HEK293 (cell line): ENCODE measurements at regions not wholly inside any gene's neighbourhood (a gene's known extent, or its start where the extent isn't known, plus 50 kb on each side); places are given as distances from the start of the nearest gene placed in this dataset.

ENCODE experiments used
- CTCF ChIA-PET: fragments of 350-600 bp; formaldehyde crosslinking; extraction: SDS; loops from one replicate; lab custom pipeline; 2021; ENCODE audit warnings: antibody characterized with exemption; lab: Yijun Ruan, JAX
- POLR2A ChIA-PET: fragments of 300-600 bp; formaldehyde crosslinking; extraction: SDS; loops from one replicate; lab custom pipeline; 2020; ENCODE audit warnings: antibody characterized with exemption, inconsistent platforms; lab: Yijun Ruan, JAX
- H3K27ac ChIP-seq: fragments of 200-500 bp; sonication (Bioruptor generic); 2 replicates; pipeline ENCODE4 v1.5.1; 2014; ENCODE audit warnings: low read depth, low read length, control low read depth, inconsistent platforms; ENCODE audit errors: extremely low read depth
- H3K36me3 ChIP-seq, 2 experiments: fragments of 200-500 bp in 1 of 2; sonication (Bioruptor generic) in 1 of 2; 1 replicate in 1 of 2; 2 replicates in 1 of 2; pipeline ENCODE4 v1.5.1; 2014 to 2017; ENCODE audit warnings: inconsistent platforms in 2 of 2, low read length in 2 of 2; ENCODE audit not compliant: control insufficient read depth in 2 of 2, insufficient read depth in 1 of 2
- H3K4me1 ChIP-seq: fragments of 200-500 bp; sonication (Bioruptor generic); 2 replicates; pipeline ENCODE4 v1.5.1; 2014; ENCODE audit warnings: mild to moderate bottlenecking, low read length, inconsistent platforms; ENCODE audit not compliant: control insufficient read depth, insufficient read depth
- H3K4me3 ChIP-seq: 2 replicates; pipeline ENCODE4 v1.5.1; 2011; ENCODE audit warnings: low read depth, mild to moderate bottlenecking, control low read depth, low read length, moderate library complexity
- H3K9me3 ChIP-seq: fragments of 200-500 bp; sonication (Bioruptor generic); 2 replicates; pipeline ENCODE4 v1.5.1; 2014; ENCODE audit warnings: low read depth, low read length, inconsistent platforms; ENCODE audit not compliant: control insufficient read depth, insufficient read depth
- HOXD13 ChIP-seq: sonication (generic); formaldehyde crosslinking; IDR thresholded peaks from 2 replicates; pipeline ENCODE4 v1.8.0; 2022; ENCODE audit warnings: missing genetic modification reagents, borderline replicate concordance
- KLF1 ChIP-seq: fragments of 450-650 bp; formaldehyde crosslinking; IDR thresholded peaks from 2 replicates; pipeline ENCODE4 v1.5.1; 2016; ENCODE audit warnings: missing biosample characterization, missing genetic modification characterization
- MYNN ChIP-seq: fragments of 450-650 bp; formaldehyde crosslinking; IDR thresholded peaks from 2 replicates; pipeline ENCODE4 v1.5.1; 2016; ENCODE audit warnings: missing biosample characterization, missing genetic modification characterization, borderline replicate concordance
- SCRT2 ChIP-seq: fragments of 450-650 bp; formaldehyde crosslinking; IDR thresholded peaks from 2 replicates; pipeline ENCODE4 v1.5.1; 2016; ENCODE audit warnings: missing biosample characterization, missing genetic modification characterization
- TCF7L2 ChIP-seq: IDR thresholded peaks from 2 replicates; pipeline ENCODE4 v1.6.1; 2011; ENCODE audit warnings: low read depth, mild to moderate bottlenecking, inconsistent platforms, low read length, moderate library complexity, borderline replicate concordance
- YY1 ChIP-seq: fragments of 450-650 bp; formaldehyde crosslinking; IDR thresholded peaks from 2 replicates; pipeline ENCODE4 v1.5.1; 2018; ENCODE audit warnings: missing biosample characterization, missing genetic modification characterization
- ZBTB1 ChIP-seq: fragments of 450-650 bp; formaldehyde crosslinking; IDR thresholded peaks from 2 replicates; pipeline ENCODE4 v1.5.1; 2016; ENCODE audit warnings: missing biosample characterization, missing genetic modification characterization
- ZBTB48 ChIP-seq: fragments of 450-650 bp; formaldehyde crosslinking; IDR thresholded peaks from 2 replicates; pipeline ENCODE4 v1.5.1; 2016; ENCODE audit warnings: missing biosample characterization, missing genetic modification characterization
- ZNF138 ChIP-seq: fragments of 450-650 bp; formaldehyde crosslinking; IDR thresholded peaks from 2 replicates; pipeline ENCODE4 v1.5.1; 2016; ENCODE audit warnings: missing biosample characterization, missing genetic modification characterization, borderline replicate concordance
- ZNF18 ChIP-seq: fragments of 450-650 bp; formaldehyde crosslinking; IDR thresholded peaks from 2 replicates; pipeline ENCODE4 v1.5.1; 2016; ENCODE audit warnings: missing biosample characterization, missing genetic modification characterization
- ZNF184 ChIP-seq: fragments of 450-650 bp; IDR thresholded peaks from 2 replicates; pipeline ENCODE4 v1.5.1; 2018; ENCODE audit warnings: missing biosample characterization, mild to moderate bottlenecking, missing genetic modification characterization
- ZNF202 ChIP-seq: fragments of 450-650 bp; formaldehyde crosslinking; IDR thresholded peaks from 2 replicates; pipeline ENCODE4 v1.5.1; 2016; ENCODE audit warnings: missing biosample characterization, missing genetic modification characterization, borderline replicate concordance
- ZNF221 ChIP-seq: fragments of 450-650 bp; formaldehyde crosslinking; IDR thresholded peaks from 2 replicates; pipeline ENCODE4 v1.5.1; 2017; ENCODE audit warnings: missing biosample characterization, missing genetic modification characterization, borderline replicate concordance
- ZNF513 ChIP-seq: fragments of 450-650 bp; IDR thresholded peaks from 2 replicates; pipeline ENCODE4 v1.5.1; 2018; ENCODE audit warnings: missing biosample characterization, missing genetic modification characterization
- ZNF529 ChIP-seq: fragments of 450-650 bp; formaldehyde crosslinking; IDR thresholded peaks from 2 replicates; pipeline ENCODE4 v1.5.1; 2017; ENCODE audit warnings: missing genetic modification characterization, missing biosample characterization; ENCODE audit not compliant: insufficient replicate concordance
- ZNF561 ChIP-seq: fragments of 450-650 bp; IDR thresholded peaks from 2 replicates; pipeline ENCODE4 v1.5.1; 2018; ENCODE audit warnings: missing biosample characterization, missing genetic modification characterization, borderline replicate concordance
- ZNF624 ChIP-seq: fragments of 450-650 bp; formaldehyde crosslinking; IDR thresholded peaks from 2 replicates; pipeline ENCODE4 v1.5.1; 2017; ENCODE audit warnings: missing biosample characterization, missing genetic modification characterization
- ZNF664 ChIP-seq: fragments of 450-650 bp; formaldehyde crosslinking; IDR thresholded peaks from 2 replicates; pipeline ENCODE4 v1.5.1; 2016; ENCODE audit warnings: missing biosample characterization, missing genetic modification characterization
- ZNF707 ChIP-seq: fragments of 450-650 bp; formaldehyde crosslinking; IDR thresholded peaks from 2 replicates; pipeline ENCODE4 v1.5.1; 2016; ENCODE audit warnings: missing biosample characterization, missing genetic modification characterization
- ZSCAN5A ChIP-seq: fragments of 450-650 bp; formaldehyde crosslinking; IDR thresholded peaks from 2 replicates; pipeline ENCODE4 v1.5.1; 2016; ENCODE audit warnings: missing biosample characterization, missing genetic modification characterization
- TF ChIP-seq, protein P1 (sequence below): fragments of 450-650 bp; formaldehyde crosslinking; IDR thresholded peaks from 2 replicates; pipeline ENCODE4 v1.5.1; 2016; ENCODE audit warnings: missing biosample characterization, missing genetic modification characterization, borderline replicate concordance
- TF ChIP-seq, protein P2 (sequence below): fragments of 450-650 bp; formaldehyde crosslinking; IDR thresholded peaks from 2 replicates; pipeline ENCODE4 v1.5.1; 2016; ENCODE audit warnings: missing biosample characterization, missing genetic modification characterization
- TF ChIP-seq, protein P3 (sequence below): fragments of 450-650 bp; IDR thresholded peaks from 2 replicates; pipeline ENCODE4 v1.5.1; 2018; ENCODE audit warnings: missing biosample characterization, mild to moderate bottlenecking, missing genetic modification characterization

- TF ChIP-seq, protein P1, sequence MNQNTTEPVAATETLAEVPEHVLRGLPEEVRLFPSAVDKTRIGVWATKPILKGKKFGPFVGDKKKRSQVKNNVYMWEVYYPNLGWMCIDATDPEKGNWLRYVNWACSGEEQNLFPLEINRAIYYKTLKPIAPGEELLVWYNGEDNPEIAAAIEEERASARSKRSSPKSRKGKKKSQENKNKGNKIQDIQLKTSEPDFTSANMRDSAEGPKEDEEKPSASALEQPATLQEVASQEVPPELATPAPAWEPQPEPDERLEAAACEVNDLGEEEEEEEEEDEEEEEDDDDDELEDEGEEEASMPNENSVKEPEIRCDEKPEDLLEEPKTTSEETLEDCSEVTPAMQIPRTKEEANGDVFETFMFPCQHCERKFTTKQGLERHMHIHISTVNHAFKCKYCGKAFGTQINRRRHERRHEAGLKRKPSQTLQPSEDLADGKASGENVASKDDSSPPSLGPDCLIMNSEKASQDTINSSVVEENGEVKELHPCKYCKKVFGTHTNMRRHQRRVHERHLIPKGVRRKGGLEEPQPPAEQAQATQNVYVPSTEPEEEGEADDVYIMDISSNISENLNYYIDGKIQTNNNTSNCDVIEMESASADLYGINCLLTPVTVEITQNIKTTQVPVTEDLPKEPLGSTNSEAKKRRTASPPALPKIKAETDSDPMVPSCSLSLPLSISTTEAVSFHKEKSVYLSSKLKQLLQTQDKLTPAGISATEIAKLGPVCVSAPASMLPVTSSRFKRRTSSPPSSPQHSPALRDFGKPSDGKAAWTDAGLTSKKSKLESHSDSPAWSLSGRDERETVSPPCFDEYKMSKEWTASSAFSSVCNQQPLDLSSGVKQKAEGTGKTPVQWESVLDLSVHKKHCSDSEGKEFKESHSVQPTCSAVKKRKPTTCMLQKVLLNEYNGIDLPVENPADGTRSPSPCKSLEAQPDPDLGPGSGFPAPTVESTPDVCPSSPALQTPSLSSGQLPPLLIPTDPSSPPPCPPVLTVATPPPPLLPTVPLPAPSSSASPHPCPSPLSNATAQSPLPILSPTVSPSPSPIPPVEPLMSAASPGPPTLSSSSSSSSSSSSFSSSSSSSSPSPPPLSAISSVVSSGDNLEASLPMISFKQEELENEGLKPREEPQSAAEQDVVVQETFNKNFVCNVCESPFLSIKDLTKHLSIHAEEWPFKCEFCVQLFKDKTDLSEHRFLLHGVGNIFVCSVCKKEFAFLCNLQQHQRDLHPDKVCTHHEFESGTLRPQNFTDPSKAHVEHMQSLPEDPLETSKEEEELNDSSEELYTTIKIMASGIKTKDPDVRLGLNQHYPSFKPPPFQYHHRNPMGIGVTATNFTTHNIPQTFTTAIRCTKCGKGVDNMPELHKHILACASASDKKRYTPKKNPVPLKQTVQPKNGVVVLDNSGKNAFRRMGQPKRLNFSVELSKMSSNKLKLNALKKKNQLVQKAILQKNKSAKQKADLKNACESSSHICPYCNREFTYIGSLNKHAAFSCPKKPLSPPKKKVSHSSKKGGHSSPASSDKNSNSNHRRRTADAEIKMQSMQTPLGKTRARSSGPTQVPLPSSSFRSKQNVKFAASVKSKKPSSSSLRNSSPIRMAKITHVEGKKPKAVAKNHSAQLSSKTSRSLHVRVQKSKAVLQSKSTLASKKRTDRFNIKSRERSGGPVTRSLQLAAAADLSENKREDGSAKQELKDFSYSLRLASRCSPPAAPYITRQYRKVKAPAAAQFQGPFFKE (tag by site-specific recombination), result no peak
- TF ChIP-seq ZNF221 (no peak), SCRT2 (no peak), ZNF513 (tag by site-specific recombination) (no peak), KLF1 (no peak), ZNF624 (no peak), HOXD13 (CRISPR knock-in tag) (no peak), ZNF184 (no peak), ZNF529 (tag by site-specific recombination) (no peak), YY1 (tag by site-specific recombination) (no peak), ZNF707 (tag by site-specific recombination) (no peak), ZNF664 (tag by site-specific recombination) (no peak), ZNF561 (tag by site-specific recombination) (no peak)
- TF ChIP-seq, all 188 proteins: peak for 0
Measured at GRCh38 chr5:155381654-155382053, 368.1 kb downstream of the KIF4B start (continued).

DNA sequence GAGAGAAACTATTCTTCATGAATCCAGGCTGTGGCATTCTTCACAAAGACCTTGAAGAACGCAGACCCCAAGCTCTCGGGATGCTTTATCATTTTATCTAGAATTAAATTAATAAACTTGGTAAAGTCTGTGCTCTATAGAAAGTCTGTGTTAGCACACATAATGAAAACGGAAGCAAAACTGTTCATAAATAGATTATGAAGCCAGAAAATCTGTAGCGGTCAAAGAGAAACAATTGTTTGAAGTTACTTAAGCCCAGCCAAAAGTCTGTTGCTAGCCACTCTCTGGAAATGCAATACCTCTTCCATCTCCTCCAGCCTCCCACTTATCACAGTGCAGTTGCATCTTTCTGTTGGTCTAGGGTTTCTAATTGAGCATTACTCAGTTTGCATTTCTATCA is 375.9 kb downstream of the KIF4B start:
- Histone ChIP-seq H3K4me1 (no peaks in the 10 kb centered on the region), H3K27ac (no peak overlapping the region), H3K9me3 (no peaks in the 10 kb centered on the region), H3K36me3 (no peaks in the 10 kb centered on the region), H3K4me3 (no peak overlapping the region)
- ChIA-PET CTCF (no interaction called here), POLR2A (no interaction called here)
- TF ChIP-seq ZBTB1 (tag by site-specific recombination) (no peak), ZNF18 (tag by site-specific recombination) (no peak), ZBTB48 (no peak), KLF1 (no peak), TCF7L2 (no peak), ZNF202 (tag by site-specific recombination) (no peak), ZNF138 (tag by site-specific recombination) (no peak), MYNN (no peak), ZSCAN5A (tag by site-specific recombination) (no peak)
- TF ChIP-seq, protein P2, sequence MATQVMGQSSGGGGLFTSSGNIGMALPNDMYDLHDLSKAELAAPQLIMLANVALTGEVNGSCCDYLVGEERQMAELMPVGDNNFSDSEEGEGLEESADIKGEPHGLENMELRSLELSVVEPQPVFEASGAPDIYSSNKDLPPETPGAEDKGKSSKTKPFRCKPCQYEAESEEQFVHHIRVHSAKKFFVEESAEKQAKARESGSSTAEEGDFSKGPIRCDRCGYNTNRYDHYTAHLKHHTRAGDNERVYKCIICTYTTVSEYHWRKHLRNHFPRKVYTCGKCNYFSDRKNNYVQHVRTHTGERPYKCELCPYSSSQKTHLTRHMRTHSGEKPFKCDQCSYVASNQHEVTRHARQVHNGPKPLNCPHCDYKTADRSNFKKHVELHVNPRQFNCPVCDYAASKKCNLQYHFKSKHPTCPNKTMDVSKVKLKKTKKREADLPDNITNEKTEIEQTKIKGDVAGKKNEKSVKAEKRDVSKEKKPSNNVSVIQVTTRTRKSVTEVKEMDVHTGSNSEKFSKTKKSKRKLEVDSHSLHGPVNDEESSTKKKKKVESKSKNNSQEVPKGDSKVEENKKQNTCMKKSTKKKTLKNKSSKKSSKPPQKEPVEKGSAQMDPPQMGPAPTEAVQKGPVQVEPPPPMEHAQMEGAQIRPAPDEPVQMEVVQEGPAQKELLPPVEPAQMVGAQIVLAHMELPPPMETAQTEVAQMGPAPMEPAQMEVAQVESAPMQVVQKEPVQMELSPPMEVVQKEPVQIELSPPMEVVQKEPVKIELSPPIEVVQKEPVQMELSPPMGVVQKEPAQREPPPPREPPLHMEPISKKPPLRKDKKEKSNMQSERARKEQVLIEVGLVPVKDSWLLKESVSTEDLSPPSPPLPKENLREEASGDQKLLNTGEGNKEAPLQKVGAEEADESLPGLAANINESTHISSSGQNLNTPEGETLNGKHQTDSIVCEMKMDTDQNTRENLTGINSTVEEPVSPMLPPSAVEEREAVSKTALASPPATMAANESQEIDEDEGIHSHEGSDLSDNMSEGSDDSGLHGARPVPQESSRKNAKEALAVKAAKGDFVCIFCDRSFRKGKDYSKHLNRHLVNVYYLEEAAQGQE, result no peak
- TF ChIP-seq, protein P3, sequence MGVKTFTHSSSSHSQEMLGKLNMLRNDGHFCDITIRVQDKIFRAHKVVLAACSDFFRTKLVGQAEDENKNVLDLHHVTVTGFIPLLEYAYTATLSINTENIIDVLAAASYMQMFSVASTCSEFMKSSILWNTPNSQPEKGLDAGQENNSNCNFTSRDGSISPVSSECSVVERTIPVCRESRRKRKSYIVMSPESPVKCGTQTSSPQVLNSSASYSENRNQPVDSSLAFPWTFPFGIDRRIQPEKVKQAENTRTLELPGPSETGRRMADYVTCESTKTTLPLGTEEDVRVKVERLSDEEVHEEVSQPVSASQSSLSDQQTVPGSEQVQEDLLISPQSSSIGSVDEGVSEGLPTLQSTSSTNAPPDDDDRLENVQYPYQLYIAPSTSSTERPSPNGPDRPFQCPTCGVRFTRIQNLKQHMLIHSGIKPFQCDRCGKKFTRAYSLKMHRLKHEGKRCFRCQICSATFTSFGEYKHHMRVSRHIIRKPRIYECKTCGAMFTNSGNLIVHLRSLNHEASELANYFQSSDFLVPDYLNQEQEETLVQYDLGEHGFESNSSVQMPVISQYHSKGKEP (tag by site-specific recombination), result no peak
